ENCODE measurements at regions not wholly inside any gene's neighbourhood (a gene's known extent, or its start where the extent isn't known, plus 50 kb on each side); places are given as distances from the start of the nearest gene placed in this dataset.

GRCh38 chr1:88029142-88029541 is 654.9 kb upstream of the PKN2 start:
- Histone ChIP-seq H3K9me3 (ENCODE audit: severe bottlenecking) (no peaks in the 10 kb centered on the region), H3K4me1 (ENCODE audit: insufficient read depth, poor library complexity, severe bottlenecking) (no peaks in the 10 kb centered on the region), H3K4me3 (ENCODE audit: severe bottlenecking) (no peak overlapping the region), H3K27me3 (ENCODE audit: insufficient read depth, poor library complexity, severe bottlenecking) (peaks cover 4% of the 10 kb centered on the region), H3K27ac (ENCODE audit: poor library complexity, severe bottlenecking) (no peak overlapping the region), H3K36me3 (ENCODE audit: low read depth) (no peaks in the 10 kb centered on the region)
- DNase-seq (ENCODE audit: low spot score) = no peak
- no peak for TF ChIP-seq CTCF (IDR thresholded peaks at IDR 0.05; ENCODE audit: poor library complexity, severe bottlenecking)
- ATAC-seq (ENCODE audit: low read depth) = no peak

- no peak for TF ChIP-seq CTCF (IDR thresholded peaks at IDR 0.05; ENCODE audit: poor library complexity, severe bottlenecking)
- H3K4me3 ChIP-seq (ENCODE audit: severe bottlenecking) = no peak overlapping the region
- no peak for ATAC-seq (ENCODE audit: low read depth)
Observed at GRCh38 chr1:88029899-88030298, 654.2 kb upstream of the PKN2 start.

GRCh38 chr1:88035578-88035977 is 648.5 kb upstream of the PKN2 start:
- TF ChIP-seq CTCF (IDR thresholded peaks at IDR 0.05; ENCODE audit: poor library complexity, severe bottlenecking) = no peak
- Histone ChIP-seq H3K4me3 (ENCODE audit: severe bottlenecking) (no peak overlapping the region), H3K9me3 (ENCODE audit: severe bottlenecking) (peaks cover 9% of the 10 kb centered on the region), H3K27ac (ENCODE audit: poor library complexity, severe bottlenecking) (no peak overlapping the region), H3K36me3 (ENCODE audit: low read depth) (no peaks in the 10 kb centered on the region), H3K4me1 (ENCODE audit: insufficient read depth, poor library complexity, severe bottlenecking) (no peaks in the 10 kb centered on the region), H3K27me3 (ENCODE audit: insufficient read depth, poor library complexity, severe bottlenecking) (peaks cover 4% of the 10 kb centered on the region)
- DNase-seq (ENCODE audit: low spot score) (no peak), ATAC-seq (ENCODE audit: low read depth) (no peak)

More at GRCh38 chr1:88029899-88030298, 654.2 kb upstream of the PKN2 start:
- Histone ChIP-seq H3K36me3 (ENCODE audit: low read depth) (no peaks in the 10 kb centered on the region), H3K9me3 (ENCODE audit: severe bottlenecking) (no peaks in the 10 kb centered on the region), H3K4me1 (ENCODE audit: insufficient read depth, poor library complexity, severe bottlenecking) (no peaks in the 10 kb centered on the region), H3K27ac (ENCODE audit: poor library complexity, severe bottlenecking) (no peak overlapping the region), H3K27me3 (ENCODE audit: insufficient read depth, poor library complexity, severe bottlenecking) (peaks cover 4% of the 10 kb centered on the region)
- DNase-seq (ENCODE audit: low spot score) = no peak

- H3K27ac ChIP-seq (ENCODE audit: poor library complexity, severe bottlenecking) = no peak overlapping the region
- peaks cover 9% of the 10 kb centered on the region for H3K9me3 ChIP-seq (ENCODE audit: severe bottlenecking)
- ATAC-seq (ENCODE audit: low read depth) = no peak
- TF ChIP-seq CTCF (IDR thresholded peaks at IDR 0.05; ENCODE audit: poor library complexity, severe bottlenecking) = no peak
- H3K4me3 ChIP-seq (ENCODE audit: severe bottlenecking) = no peak overlapping the region
- no peaks in the 10 kb centered on the region for H3K4me1 ChIP-seq (ENCODE audit: insufficient read depth, poor library complexity, severe bottlenecking)
- H3K36me3 ChIP-seq (ENCODE audit: low read depth) = no peaks in the 10 kb centered on the region
- peaks cover 4% of the 10 kb centered on the region for H3K27me3 ChIP-seq (ENCODE audit: insufficient read depth, poor library complexity, severe bottlenecking)
- DNase-seq (ENCODE audit: low spot score) = no peak
Observed at GRCh38 chr1:88036345-88037014, 647.6 kb upstream of the PKN2 start.

- no peaks in the 10 kb centered on the region for H3K4me1 ChIP-seq (ENCODE audit: insufficient read depth, poor library complexity, severe bottlenecking)
- no peaks in the 10 kb centered on the region for H3K27me3 ChIP-seq (ENCODE audit: insufficient read depth, poor library complexity, severe bottlenecking)
- no peak overlapping the region for H3K27ac ChIP-seq (ENCODE audit: poor library complexity, severe bottlenecking)
- DNase-seq (ENCODE audit: low spot score) (no peak), ATAC-seq (ENCODE audit: low read depth) (no peak)
- no peak overlapping the region for H3K4me3 ChIP-seq (ENCODE audit: severe bottlenecking)
- H3K9me3 ChIP-seq (ENCODE audit: severe bottlenecking) = peaks cover 9% of the 10 kb centered on the region
- no peak for TF ChIP-seq CTCF (IDR thresholded peaks at IDR 0.05; ENCODE audit: poor library complexity, severe bottlenecking)
- no peaks in the 10 kb centered on the region for H3K36me3 ChIP-seq (ENCODE audit: low read depth)
Observed at GRCh38 chr1:88039240-88039639, 644.8 kb upstream of the PKN2 start.

All from RWPE2 (cell line).